ENCODE measurements at regions not wholly inside any gene's neighbourhood (a gene's known extent, or its start where the extent isn't known, plus 50 kb on each side); places are given as distances from the start of the nearest gene placed in this dataset.

DNA sequence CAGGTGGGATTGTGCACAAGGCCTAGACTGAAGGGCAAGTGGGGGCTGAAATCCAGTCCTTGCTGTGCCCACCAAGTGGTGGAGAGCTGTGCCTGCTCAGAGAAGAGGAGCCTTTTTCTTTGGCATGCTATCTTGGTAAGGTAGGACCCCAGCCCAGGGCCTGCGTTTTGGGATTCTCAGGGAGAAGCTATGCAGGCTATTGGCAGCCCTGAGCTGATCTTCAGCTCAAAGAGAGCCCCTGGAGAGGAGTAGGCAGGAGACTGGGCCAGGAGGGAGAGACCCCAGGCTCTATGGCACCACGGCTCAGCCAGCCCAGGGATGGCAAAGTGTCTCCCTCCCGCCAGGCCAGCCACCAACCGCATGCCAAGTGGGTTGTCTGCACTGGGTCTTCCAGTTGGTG is 119.2 kb upstream of the PCBD1 start:
- intact Hi-C loops (cut with DNase I, micrococcal nuclease): no loop called here
- H3K4me3 ChIP-seq: no peak overlapping the region
- H3K4me1 ChIP-seq (ENCODE audit: low read depth): no peaks in the 10 kb centered on the region
- no peaks in the 10 kb centered on the region for H3K36me3 ChIP-seq (ENCODE audit: low read depth)
- no peaks in the 10 kb centered on the region for H3K9me3 ChIP-seq
- TF ChIP-seq, protein P1, sequence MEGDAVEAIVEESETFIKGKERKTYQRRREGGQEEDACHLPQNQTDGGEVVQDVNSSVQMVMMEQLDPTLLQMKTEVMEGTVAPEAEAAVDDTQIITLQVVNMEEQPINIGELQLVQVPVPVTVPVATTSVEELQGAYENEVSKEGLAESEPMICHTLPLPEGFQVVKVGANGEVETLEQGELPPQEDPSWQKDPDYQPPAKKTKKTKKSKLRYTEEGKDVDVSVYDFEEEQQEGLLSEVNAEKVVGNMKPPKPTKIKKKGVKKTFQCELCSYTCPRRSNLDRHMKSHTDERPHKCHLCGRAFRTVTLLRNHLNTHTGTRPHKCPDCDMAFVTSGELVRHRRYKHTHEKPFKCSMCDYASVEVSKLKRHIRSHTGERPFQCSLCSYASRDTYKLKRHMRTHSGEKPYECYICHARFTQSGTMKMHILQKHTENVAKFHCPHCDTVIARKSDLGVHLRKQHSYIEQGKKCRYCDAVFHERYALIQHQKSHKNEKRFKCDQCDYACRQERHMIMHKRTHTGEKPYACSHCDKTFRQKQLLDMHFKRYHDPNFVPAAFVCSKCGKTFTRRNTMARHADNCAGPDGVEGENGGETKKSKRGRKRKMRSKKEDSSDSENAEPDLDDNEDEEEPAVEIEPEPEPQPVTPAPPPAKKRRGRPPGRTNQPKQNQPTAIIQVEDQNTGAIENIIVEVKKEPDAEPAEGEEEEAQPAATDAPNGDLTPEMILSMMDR (IDR thresholded peaks at IDR 0.05): no peak
- ATAC-seq (no peak), DNase-seq (no peak)

GRCh38 chr10:71008150-71008549 is 119.8 kb upstream of the PCBD1 start:
- TF ChIP-seq, protein P1 (IDR thresholded peaks at IDR 0.05): no peak
- no peak for ATAC-seq
- Histone ChIP-seq H3K4me3 (no peak overlapping the region), H3K4me1 (ENCODE audit: low read depth) (no peaks in the 10 kb centered on the region), H3K36me3 (ENCODE audit: low read depth) (no peaks in the 10 kb centered on the region), H3K9me3 (no peaks in the 10 kb centered on the region)
- no peak for DNase-seq
- intact Hi-C loops (cut with DNase I, micrococcal nuclease): no loop called here

- intact Hi-C loops (cut with DNase I, micrococcal nuclease): no loop called here
- no peak overlapping the region for H3K4me3 ChIP-seq
- no peak for DNase-seq
- TF ChIP-seq, protein P1 (IDR thresholded peaks at IDR 0.05): no peak
- no peaks in the 10 kb centered on the region for H3K36me3 ChIP-seq (ENCODE audit: low read depth)
- no peak for ATAC-seq
- no peaks in the 10 kb centered on the region for H3K4me1 ChIP-seq (ENCODE audit: low read depth)
- no peaks in the 10 kb centered on the region for H3K9me3 ChIP-seq
These were observed 120.8 kb upstream of the PCBD1 start for GRCh38 chr10:71009126-71009525.

DNA sequence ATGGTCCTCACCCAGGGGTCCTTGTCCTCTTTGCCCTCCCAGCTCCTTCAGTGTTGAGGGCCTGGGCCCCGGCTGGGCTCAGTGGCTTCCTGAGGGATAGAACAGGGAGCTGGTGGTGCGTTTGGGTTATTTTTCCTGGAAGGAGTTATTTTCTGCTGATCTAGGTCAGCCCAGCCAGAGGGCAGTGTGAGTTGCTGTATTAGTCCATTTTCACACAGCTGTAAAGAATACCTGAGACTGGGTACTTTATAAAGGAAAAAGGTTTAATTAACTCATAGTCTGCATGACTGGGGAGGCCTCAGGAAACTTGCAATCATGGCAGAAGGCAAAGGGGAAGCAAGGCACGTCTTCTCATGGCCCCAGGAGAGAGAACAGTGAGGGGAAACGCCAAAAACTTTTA is 122.4 kb upstream of the PCBD1 start:
- H3K4me3 ChIP-seq: no peak overlapping the region
- intact Hi-C loops (cut with DNase I, micrococcal nuclease): no loop called here
- no peaks in the 10 kb centered on the region for H3K9me3 ChIP-seq
- no peaks in the 10 kb centered on the region for H3K4me1 ChIP-seq (ENCODE audit: low read depth)
- ATAC-seq (no peak), DNase-seq (no peak)
- TF ChIP-seq, protein P1 (IDR thresholded peaks at IDR 0.05): no peak
- no peaks in the 10 kb centered on the region for H3K36me3 ChIP-seq (ENCODE audit: low read depth)

DNA sequence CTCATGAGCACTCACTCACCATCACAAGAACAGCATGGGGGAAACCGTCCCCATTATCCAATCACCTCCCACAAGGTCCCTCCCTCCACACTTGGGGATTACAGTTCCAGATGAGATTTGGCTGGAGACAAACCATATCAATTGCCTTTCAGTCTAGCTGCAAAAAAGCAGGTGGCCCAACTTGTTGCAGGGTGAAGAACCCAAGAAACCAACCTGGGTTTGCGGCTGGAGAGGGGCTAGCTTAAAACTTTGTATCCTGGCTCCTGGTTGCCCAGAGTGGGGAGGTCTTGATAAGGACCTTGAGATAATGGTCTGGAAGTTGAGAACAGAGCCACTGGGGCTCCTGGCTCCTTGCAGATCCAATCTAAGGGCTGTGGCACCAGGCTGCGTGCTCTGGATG is 122.8 kb upstream of the PCBD1 start:
- ATAC-seq: no peak
- Histone ChIP-seq H3K4me1 (ENCODE audit: low read depth) (no peaks in the 10 kb centered on the region), H3K36me3 (ENCODE audit: low read depth) (no peaks in the 10 kb centered on the region), H3K9me3 (no peaks in the 10 kb centered on the region), H3K4me3 (no peak overlapping the region)
- intact Hi-C loops (cut with DNase I, micrococcal nuclease): no loop called here
- DNase-seq: no peak
- TF ChIP-seq, protein P1 (IDR thresholded peaks at IDR 0.05): no peak
